HEK293T (cell line): ENCODE measurements at regions not wholly inside any gene's neighbourhood (a gene's known extent, or its start where the extent isn't known, plus 50 kb on each side); places are given as distances from the start of the nearest gene placed in this dataset.
"Not testable (repeated sequence)": the region's sequence is repeated elsewhere in the genome, so short reads cannot be mapped to it uniquely, and the experiment has no call there.

ENCODE experiments used
- CTCF ChIA-PET: fragments of 350-600 bp; formaldehyde crosslinking; extraction: SDS; loops from one replicate; lab custom pipeline; 2021; ENCODE audit warnings: antibody characterized with exemption, inconsistent platforms; lab: Yijun Ruan, JAX
- POLR2A ChIA-PET: fragments of 350-600 bp; formaldehyde crosslinking; extraction: SDS; loops from one replicate; lab custom pipeline; 2020; ENCODE audit warnings: antibody characterized with exemption, inconsistent platforms; lab: Yijun Ruan, JAX
- DNase-seq: peaks from one replicate; pipeline ENCODE4 v3.0.0; 2012; ENCODE audit warnings: mixed read lengths; ENCODE audit errors: extremely low spot score
- ARNT ChIP-seq: fragments of 450-650 bp; IDR thresholded peaks from 2 replicates; pipeline ENCODE4 v1.6.1; 2017; ENCODE audit warnings: mild to moderate bottlenecking
- BHLHE40 ChIP-seq: fragments of 450-650 bp; IDR thresholded peaks from 2 replicates; pipeline ENCODE4 v1.6.1; 2016; ENCODE audit warnings: mild to moderate bottlenecking, moderate library complexity, borderline replicate concordance
- CTBP1 ChIP-seq: fragments of 450-650 bp; IDR thresholded peaks from 2 replicates; pipeline ENCODE4 v1.6.1; 2016; ENCODE audit warnings: borderline replicate concordance
- ELF4 ChIP-seq: fragments of 450-650 bp; IDR thresholded peaks from 2 replicates; pipeline ENCODE4 v1.6.1; 2017; ENCODE audit warnings: antibody characterized with exemption
- FOXA1 ChIP-seq: fragments of 450-650 bp; IDR thresholded peaks from 2 replicates; pipeline ENCODE4 v1.6.1; 2016; ENCODE audit warnings: mild to moderate bottlenecking
- FOXK2 ChIP-seq: fragments of 450-650 bp; IDR thresholded peaks from 2 replicates; pipeline ENCODE4 v1.6.1; 2016; ENCODE audit warnings: mild to moderate bottlenecking
- FOXM1 ChIP-seq: fragments of 450-650 bp; IDR thresholded peaks from 2 replicates; pipeline ENCODE4 v1.6.1; 2017; ENCODE audit warnings: mild to moderate bottlenecking, borderline replicate concordance
- HDGF ChIP-seq: fragments of 450-650 bp; IDR thresholded peaks from 2 replicates; pipeline ENCODE4 v1.6.1; 2017; ENCODE audit warnings: antibody characterized with exemption, borderline replicate concordance
- L3MBTL2 ChIP-seq: fragments of 450-650 bp; conservative IDR thresholded peaks from 2 replicates; pipeline ENCODE4 v1.6.1; 2016; ENCODE audit warnings: mild to moderate bottlenecking
- LEF1 ChIP-seq: fragments of 450-650 bp; IDR thresholded peaks from 2 replicates; pipeline ENCODE4 v1.6.1; 2017; ENCODE audit warnings: mild to moderate bottlenecking, borderline replicate concordance
- NFRKB ChIP-seq: fragments of 450-650 bp; IDR thresholded peaks from 2 replicates; pipeline ENCODE4 v1.6.1; 2016; ENCODE audit warnings: mild to moderate bottlenecking, moderate library complexity
- SP1 ChIP-seq: fragments of 450-650 bp; IDR thresholded peaks from 2 replicates; pipeline ENCODE4 v1.6.1; 2017
- SUZ12 ChIP-seq: fragments of 450-650 bp; IDR thresholded peaks from 2 replicates; pipeline ENCODE4 v1.6.1; 2016; ENCODE audit warnings: mild to moderate bottlenecking
- TARDBP ChIP-seq: fragments of 450-650 bp; IDR thresholded peaks from 2 replicates; pipeline ENCODE4 v1.6.1; 2016
- ZNF384 ChIP-seq: fragments of 450-650 bp; IDR thresholded peaks from 2 replicates; pipeline ENCODE4 v1.6.1; 2016
- TF ChIP-seq, protein P1 (sequence below): fragments of 450-650 bp; IDR thresholded peaks from 2 replicates; pipeline ENCODE4 v1.6.1; 2016

- TF ChIP-seq FOXM1 = no peak
- TF ChIP-seq FOXA1 = no peak
- TF ChIP-seq L3MBTL2 = no peak
- TF ChIP-seq SUZ12 = no peak
- TF ChIP-seq, protein P1, sequence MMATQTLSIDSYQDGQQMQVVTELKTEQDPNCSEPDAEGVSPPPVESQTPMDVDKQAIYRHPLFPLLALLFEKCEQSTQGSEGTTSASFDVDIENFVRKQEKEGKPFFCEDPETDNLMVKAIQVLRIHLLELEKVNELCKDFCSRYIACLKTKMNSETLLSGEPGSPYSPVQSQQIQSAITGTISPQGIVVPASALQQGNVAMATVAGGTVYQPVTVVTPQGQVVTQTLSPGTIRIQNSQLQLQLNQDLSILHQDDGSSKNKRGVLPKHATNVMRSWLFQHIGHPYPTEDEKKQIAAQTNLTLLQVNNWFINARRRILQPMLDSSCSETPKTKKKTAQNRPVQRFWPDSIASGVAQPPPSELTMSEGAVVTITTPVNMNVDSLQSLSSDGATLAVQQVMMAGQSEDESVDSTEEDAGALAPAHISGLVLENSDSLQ = no peak
- TF ChIP-seq LEF1 = no peak
- no peak for TF ChIP-seq HDGF
- TF ChIP-seq SP1 = no peak
- TF ChIP-seq ELF4 = no peak
- no peak for TF ChIP-seq ARNT
- TF ChIP-seq NFRKB = no peak
- TF ChIP-seq TARDBP = no peak
- DNase-seq = no peak
- POLR2A ChIA-PET = no interaction called here
- CTCF ChIA-PET = no interaction called here
These were observed 421.8 kb downstream of the ACTL7B start for GRCh38 chr9:108434036-108434435.

DNA sequence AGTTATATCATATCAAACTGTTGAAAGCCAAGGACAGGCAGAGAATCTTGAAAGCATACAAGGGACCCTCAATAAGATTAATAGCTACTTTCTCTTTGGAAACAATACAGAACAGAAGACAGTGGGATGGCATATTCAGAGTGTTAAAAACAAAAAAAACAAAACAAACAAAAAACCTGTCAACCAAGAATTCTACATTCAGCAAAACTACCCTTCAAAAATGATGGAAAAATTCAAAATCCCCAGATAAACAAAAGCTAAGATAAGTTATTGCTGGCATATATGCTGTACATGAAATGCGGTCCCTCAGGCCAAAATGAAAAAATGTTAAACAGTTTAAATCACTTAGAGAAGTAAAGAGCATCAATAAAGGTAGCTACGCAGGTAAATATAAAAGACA, 425.1 kb downstream of the ACTL7B start:
- ChIA-PET CTCF (no interaction called here), POLR2A (no interaction called here)
- no peak for TF ChIP-seq ELF4
- no peak for TF ChIP-seq ZNF384
- no peak for TF ChIP-seq SP1
- no peak for TF ChIP-seq CTBP1
- TF ChIP-seq BHLHE40 = no peak
- no peak for TF ChIP-seq LEF1
- no peak for TF ChIP-seq FOXM1
- DNase-seq = no peak

DNA sequence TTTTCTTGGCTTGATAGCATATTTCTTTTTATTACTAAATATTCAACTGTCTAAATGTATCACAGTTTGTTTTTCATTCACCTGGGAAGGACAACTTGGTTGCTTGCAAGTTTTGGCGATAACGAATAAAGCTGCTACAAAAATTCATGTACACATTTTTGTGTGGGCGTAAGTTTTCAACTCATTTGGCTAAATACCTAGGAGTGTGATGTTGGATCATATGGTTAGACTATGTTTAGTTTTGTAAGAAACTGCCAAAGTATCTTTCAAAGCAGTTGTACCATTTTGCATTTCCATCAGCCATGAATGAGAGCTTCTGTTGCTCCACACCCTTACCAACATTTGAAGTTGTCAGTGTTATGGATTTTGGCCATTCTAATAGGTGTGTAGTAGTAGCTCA, 428.0 kb downstream of the ACTL7B start:
- DNase-seq = no peak
- ChIA-PET POLR2A (interaction anchor here (0.5 kb wide), 1 partner anchor 536 kb away, joined by 4 read pairs; no protein-coding TSS in a partner anchor), CTCF (no interaction called here)
- TF ChIP-seq L3MBTL2 = no peak
- no peak for TF ChIP-seq LEF1

DNA sequence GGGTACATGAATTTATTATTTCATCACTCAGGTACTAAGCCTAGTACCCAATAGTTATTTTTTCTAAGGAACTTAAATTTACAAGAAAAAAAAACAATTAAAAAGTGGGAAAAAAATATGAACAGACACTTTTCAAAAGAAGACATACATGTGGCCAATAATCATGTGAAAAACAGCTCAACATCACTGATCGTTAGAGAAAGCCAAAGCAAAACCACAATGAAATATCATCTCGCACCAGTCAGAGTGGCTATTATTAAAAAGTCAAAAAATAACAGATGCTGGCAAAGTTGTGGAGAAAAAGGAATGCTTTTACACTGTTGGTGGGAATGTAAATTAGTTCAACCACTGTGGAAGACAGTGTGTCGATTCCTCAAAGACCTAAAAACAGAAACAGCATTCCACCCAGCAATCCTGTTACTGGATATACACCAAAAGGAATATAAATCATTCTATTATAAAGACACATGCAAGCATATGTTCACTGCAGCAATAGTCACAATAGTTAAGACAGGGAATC, 429.3 kb downstream of the ACTL7B start:
- DNase-seq, CTCF ChIA-PET, POLR2A ChIA-PET: not testable (repeated sequence)

GRCh38 chr9:108423433-108423832, 432.4 kb downstream of the ACTL7B start:
- no peak for DNase-seq
- CTCF ChIA-PET = no interaction called here
- POLR2A ChIA-PET = no interaction called here
- no peak for TF ChIP-seq HDGF
- no peak for TF ChIP-seq SP1
- TF ChIP-seq FOXA1 = no peak

DNA sequence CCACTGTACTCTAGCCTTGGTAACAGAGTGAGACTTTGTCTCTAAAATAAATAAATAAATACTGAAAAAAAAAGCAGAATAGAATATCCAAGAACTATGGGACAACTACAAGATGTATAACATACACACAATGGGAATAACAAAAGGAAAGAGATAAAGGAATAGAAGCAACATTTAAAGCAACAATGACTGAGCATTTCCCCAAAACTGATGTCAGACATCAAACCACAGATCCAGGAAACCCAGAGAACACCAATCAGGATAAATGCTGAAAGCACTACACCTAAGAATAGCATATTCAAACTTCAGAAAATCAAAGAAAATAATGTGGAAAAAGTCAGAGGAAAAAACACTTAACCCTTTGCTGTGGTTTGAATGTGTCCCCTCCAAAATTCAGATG, 436.4 kb downstream of the ACTL7B start:
- no peak for DNase-seq
- ChIA-PET POLR2A (no interaction called here), CTCF (no interaction called here)
- no peak for TF ChIP-seq FOXK2
- no peak for TF ChIP-seq LEF1
- TF ChIP-seq ARNT = no peak
- TF ChIP-seq FOXA1 = no peak
- no peak for TF ChIP-seq ZNF384
- TF ChIP-seq SUZ12 = no peak
- TF ChIP-seq L3MBTL2 = no peak
- no peak for TF ChIP-seq SP1
- TF ChIP-seq, protein P1 = no peak
- no peak for TF ChIP-seq CTBP1
- no peak for TF ChIP-seq TARDBP
- no peak for TF ChIP-seq HDGF

DNA sequence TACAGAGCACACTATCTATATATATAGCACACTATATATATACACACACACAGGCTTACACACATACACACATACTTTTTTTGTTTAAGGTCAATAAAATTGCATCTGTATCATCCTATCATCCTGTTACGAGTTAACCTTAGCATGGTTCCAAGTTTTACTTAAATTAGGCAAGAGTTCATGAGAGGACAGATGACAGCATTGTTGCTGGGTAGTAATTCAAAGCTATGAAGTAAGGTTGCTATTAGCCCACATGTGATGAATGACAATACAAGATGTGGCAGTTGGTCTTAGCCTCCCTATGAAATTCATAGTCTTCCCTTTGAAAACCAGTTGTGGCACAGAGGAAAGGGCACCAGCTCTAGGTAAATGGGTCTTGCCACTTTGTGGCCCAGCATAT, 438.1 kb downstream of the ACTL7B start:
- ChIA-PET POLR2A (no interaction called here), CTCF (interaction anchor here (0.6 kb wide), 1 partner anchor 590 kb away, joined by 8 read pairs; no protein-coding TSS in a partner anchor)
- no peak for TF ChIP-seq FOXK2
- no peak for TF ChIP-seq HDGF
- TF ChIP-seq, protein P1 = no peak
- no peak for TF ChIP-seq ZNF384
- DNase-seq = no peak
